ENCODE measurements at regions not wholly inside any gene's neighbourhood (a gene's known extent, or its start where the extent isn't known, plus 50 kb on each side); places are given as distances from the start of the nearest gene placed in this dataset.

DNA sequence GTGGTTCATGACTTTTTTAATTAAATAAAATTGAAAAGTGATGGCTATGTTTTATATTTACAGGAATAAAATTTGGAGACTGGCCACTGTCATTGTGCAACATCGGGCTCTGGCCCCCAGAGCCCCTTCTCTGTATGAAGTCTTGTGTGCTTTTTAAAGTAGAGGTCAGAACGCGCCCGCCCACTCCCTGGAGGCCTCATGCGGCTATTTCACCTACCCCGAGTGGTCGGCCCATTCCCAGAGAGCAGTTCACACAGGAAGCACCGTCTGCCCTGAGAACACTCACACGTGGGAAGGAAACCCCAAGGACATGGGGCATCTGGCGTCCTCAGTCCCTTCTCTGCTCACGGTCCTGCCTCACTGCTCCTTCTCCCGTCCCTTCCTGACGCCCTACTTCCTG, 296.9 kb upstream of the SALL3 start:
- TF ChIP-seq, protein P1, sequence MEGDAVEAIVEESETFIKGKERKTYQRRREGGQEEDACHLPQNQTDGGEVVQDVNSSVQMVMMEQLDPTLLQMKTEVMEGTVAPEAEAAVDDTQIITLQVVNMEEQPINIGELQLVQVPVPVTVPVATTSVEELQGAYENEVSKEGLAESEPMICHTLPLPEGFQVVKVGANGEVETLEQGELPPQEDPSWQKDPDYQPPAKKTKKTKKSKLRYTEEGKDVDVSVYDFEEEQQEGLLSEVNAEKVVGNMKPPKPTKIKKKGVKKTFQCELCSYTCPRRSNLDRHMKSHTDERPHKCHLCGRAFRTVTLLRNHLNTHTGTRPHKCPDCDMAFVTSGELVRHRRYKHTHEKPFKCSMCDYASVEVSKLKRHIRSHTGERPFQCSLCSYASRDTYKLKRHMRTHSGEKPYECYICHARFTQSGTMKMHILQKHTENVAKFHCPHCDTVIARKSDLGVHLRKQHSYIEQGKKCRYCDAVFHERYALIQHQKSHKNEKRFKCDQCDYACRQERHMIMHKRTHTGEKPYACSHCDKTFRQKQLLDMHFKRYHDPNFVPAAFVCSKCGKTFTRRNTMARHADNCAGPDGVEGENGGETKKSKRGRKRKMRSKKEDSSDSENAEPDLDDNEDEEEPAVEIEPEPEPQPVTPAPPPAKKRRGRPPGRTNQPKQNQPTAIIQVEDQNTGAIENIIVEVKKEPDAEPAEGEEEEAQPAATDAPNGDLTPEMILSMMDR (IDR thresholded peaks at IDR 0.05) = no peak
- TF ChIP-seq POLR2A (IDR thresholded peaks at IDR 0.05) = no peak

All from vagina (tissue), 2 donors.